ENCODE measurements at regions not wholly inside any gene's neighbourhood (a gene's known extent, or its start where the extent isn't known, plus 50 kb on each side); places are given as distances from the start of the nearest gene placed in this dataset.
"Not testable (repeated sequence)": the region's sequence is repeated elsewhere in the genome, so short reads cannot be mapped to it uniquely, and the experiment has no call there.

DNA sequence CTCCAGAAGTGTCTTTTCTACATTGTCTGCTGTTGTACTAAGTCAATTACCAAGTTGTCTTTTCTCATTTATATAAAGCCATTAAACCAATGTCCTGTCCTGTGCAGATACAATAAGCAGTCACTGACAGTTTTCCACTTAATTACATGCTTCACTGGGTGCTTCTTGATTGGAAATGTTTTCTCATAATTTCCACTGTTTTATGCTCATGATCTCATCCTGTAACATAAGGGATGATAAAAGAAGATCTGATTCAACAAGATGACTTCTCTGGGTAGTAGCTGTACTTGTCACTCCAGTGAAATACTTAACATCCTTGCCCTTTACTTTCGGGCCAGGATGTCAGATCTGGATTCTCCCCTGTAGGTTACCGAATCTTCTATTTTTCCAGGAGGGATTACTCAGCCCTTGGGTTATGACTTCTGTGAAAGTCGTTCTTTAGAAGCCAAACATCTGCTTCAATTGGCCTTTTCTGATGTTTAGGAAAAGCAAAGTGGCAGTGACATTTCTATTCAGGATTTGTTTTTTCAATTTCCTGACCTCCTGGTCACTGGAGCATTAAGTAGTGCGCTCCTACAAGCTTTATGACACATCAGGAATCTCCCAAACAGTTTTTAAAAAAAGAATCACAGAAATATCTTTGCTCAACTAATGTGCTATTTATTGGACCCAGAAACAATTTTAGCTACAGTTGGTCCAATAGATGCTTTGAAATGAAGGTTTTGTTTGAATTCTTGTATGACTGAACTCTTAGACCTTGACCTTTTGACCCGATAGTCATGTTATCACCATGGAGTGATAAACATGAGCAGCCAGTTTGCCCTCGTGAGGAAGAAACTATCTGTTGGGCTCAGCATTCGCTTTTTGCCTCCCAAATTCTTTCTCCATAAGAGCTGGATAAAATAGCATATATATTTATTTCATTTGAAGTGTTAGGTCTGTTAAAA lies 234.5 kb upstream of the SSTR1 start:
- no peak for DNase-seq (ENCODE audit: low read depth in 3 of 3, low spot score in 2 of 3)

DNA sequence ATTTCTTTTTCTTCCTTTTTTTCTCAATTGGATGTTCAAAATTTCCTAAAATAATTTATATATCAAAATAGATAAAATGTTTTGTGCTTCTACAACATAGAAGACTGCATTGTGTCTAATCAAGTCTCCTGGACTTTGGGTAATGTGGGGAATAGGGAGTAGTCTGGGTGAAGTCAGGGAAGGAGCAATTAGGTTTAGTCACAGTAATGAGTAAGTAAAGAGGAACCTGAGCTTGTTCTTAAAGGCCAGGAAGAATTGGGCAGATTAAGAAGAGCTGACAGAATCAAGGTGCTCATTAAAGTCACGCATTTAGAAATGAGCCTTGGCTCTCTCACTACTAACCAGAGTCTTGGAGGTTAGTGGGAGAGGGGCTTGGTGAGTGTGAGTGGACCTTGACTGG lies 233.3 kb upstream of the SSTR1 start:
- no peak for DNase-seq (ENCODE audit: low read depth in 3 of 3, low spot score in 2 of 3)

DNA sequence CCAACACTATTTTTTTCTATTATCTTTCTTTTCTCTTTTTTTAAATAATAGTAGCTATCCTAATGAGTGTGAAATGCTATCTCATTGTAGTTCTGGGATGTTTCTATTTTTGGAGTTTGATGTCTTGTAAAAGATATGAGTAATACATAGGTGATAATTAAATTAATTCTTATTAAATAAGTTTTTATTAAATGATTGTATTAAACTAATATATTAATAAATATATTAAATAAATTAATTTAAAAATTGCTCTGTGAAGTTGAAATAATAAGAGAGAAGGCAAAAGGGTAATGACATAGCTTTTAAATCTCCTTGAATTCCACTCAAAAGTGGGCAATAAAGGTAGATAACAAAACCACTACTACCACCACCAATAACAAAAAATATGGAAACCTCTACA lies 230.2 kb upstream of the SSTR1 start:
- no peak for DNase-seq (ENCODE audit: low read depth in 3 of 3, low spot score in 2 of 3)

DNA sequence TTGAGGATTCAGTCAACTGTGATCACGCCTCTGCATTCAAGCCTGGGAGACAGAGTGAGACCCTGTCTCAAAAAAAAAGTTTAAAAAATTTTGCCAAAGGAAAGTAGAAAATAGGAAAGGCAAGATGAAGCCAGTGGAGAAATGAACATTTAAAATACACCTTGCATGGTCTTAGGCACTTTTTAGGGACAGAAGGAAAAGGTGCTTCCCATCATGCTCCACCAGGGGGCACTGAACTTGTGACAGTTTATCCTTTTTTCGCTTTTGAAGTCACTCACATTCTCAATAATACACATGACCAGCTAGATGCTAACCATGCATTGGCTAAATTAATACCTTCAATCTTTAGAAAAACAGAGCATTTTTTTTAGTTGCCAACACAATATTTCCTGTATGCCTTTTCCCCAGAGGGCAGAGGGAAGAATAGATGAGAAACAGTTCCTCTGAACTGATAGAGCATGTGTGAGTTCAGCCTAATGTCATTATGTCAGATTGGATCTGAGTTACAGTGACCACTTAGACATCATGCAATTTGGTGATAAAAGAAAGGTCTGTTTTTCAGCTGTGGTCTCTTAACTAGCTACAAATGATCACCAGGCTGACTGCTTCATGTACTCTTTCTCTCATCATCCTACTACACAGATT lies 221.8 kb upstream of the SSTR1 start:
- DNase-seq (ENCODE audit: low read depth in 3 of 3, low spot score in 2 of 3): peak in 1 of 3 donors; percentile 17

DNA sequence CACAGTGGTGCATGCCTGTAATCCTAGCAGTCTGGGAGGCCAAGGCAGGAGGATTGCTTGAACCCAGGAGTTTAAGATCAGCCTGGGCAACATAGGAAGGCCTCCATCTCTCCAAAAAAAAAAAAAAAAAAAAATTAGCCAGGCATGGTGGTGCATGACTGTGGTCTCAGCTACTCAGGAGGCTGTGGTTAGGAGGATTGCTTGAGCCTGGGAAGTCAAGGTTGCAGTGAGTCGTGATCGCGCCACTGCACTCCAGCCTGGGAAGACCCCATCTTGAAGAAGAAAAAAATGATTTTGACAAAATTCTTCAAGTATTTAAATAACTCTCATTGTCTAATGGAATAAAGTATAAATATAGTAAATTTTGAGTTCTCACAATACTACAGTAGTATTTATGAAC lies 219.2 kb upstream of the SSTR1 start:
- DNase-seq (ENCODE audit: low read depth in 3 of 3, low spot score in 2 of 3): no peak

DNA sequence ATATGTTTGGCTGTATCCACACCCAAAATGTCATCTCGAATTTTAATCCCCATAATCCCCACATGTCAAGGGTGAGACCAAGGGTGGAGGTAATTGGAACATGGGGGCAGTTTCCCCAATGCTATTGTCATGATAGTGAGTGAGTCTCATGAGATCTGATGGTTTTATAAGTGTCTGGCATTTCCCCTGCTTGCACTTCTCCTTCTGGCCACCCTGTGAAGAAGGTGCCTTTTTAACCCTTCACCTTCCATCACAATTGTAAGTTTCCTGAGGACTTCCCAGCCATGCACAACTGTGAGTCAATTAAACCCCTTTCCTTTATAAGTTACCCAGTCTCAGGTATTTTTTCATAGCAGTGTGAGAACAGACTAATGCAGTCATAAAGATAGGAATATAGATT lies 216.7 kb upstream of the SSTR1 start:
- DNase-seq (ENCODE audit: low read depth in 3 of 3, low spot score in 2 of 3): no peak

DNA sequence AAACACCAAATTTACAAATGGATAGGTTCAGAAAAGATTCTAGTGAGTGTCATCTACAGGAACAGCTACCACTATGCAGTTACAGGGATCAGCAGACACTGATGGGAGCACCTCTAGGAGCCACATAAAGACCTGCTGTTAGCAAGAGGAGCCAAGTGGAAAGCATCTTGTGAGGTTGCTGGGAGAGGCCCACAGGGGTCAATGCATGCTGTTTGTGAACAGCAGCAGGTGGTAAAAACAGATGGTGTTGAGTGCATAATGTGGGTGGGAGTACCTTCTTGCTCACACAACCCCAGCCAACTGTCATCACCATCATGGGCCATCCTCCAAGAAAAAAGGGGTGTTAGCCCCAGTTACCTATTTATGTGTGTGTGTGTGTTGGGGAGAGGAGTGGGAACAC lies 215.2 kb upstream of the SSTR1 start:
- no peak for DNase-seq (ENCODE audit: low read depth in 3 of 3, low spot score in 2 of 3)

DNA sequence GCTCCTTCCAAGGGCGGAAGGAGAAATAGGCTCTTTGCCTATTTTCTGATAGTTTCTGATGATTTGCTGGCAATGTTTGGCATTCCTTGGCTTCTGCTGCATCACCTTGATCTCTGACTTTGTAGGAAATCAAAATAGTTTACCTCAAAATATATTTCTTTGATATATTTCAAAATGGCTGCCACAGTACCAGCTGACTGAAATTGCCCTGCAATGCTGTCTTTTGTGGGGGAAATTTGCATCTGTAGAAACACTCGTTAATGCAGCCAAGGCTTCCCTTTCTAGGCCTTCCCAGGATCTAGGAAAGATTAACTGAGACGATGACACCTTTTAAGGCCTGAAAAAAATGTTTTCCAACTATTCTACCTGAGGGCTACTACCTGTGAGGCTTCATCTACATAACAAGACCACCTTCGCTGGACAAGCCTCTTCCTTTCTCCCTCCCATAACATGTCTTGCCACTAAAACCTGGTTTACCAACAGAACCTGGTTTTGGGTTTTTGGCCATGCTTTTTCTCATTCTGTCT lies 212.8 kb upstream of the SSTR1 start:
- no peak for DNase-seq (ENCODE audit: low read depth in 3 of 3, low spot score in 2 of 3)

DNA sequence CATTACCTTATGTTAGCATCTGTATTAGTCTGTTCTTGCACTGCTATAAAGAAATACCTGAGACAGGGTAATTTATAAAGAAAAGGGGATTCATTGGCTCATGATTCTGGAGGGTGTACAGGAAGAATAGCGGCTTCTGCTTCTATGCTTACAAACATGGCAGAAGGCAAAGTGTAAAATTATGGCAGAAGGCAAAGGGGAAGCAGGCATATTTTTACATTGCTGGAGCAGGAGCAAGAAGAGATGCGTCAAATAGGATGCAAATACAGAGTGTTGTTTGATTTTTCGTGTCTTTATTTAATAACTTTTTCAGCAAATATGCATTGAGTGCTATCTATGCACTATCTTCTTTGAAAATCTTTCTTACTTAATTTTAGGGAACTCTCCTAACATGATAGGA lies 210.7 kb upstream of the SSTR1 start:
- DNase-seq (ENCODE audit: low read depth in 3 of 3, low spot score in 2 of 3): no peak

DNA sequence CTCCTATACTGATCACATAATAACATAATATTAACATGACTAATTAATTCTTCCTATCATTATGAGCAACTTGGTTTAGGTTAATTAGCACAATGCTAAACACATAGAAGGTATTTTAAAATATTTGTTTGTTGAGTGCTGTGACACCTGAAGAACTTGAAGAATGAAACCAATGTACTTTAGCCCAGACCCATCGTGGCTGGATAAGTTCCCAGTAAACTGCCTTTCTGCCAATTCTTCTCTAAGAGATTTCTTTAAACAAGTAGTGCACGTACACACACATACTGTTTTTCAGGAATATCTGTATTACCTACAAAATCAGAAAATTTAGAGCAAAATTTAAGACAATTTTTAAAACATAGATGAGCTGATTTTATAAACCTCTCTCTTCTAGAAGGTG lies 207.4 kb upstream of the SSTR1 start:
- no peak for DNase-seq (ENCODE audit: low read depth in 3 of 3, low spot score in 2 of 3)

DNA sequence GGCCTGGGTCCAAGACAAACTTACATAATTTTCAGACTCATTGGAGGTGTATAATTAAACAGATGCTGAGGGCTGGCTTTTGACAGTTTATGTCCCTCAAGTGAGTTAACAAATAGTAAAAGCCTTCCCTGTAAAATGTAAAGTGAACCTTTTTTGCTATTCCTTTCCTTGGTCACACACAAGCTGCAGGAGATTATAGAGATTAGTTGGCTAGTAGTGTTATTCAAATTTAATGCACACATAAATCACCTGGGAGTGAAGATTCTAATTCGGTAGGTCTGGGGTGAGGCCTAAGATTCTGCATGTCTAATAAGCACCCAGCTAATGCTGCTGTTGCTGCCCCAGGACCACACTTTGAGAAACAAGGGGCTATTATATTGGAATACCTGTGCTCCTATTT lies 206.2 kb upstream of the SSTR1 start:
- no peak for DNase-seq (ENCODE audit: low read depth in 3 of 3, low spot score in 2 of 3)

DNA sequence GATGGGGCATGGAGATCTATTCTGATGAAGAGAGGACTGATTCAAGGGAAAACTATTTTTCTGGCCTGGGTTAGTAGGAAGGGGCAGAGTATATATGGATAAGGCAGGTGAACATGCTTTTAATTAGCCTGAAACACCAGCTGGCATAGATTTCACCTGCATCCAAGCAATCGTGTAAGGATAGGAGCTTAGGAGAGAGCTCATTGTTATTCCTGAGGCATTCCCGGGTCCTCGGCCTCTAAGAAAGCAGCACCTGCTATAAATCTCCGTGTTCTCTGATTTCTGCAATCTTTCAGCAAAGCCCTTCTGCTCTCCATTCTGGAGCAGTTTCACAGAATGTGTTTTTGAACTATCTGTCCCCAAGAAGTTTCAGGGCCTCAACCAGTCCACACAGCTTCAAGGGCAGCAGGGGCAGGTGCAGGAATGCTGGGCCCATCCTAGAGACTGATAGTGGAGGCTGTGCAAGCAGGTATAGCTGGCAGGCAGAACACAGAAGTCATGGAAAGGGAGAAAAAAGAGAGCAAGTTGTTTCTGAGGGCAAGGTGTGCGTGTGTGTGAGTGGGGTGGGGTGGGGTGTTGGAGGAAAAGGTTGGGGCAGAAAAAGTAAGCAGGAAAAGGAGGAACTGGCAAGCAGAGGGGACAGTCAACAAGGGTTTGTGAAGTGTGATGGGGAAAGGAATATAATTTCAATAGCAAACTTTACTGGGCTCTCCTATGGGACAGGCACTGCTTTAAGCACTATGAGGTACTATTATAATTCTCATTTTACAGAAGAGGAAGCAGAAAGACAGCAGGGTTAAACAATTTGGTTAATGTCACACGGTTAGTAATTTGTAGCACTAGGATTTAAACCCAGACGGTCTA lies 203.7 kb upstream of the SSTR1 start:
- DNase-seq (ENCODE audit: low read depth in 3 of 3, low spot score in 2 of 3): no peak

DNA sequence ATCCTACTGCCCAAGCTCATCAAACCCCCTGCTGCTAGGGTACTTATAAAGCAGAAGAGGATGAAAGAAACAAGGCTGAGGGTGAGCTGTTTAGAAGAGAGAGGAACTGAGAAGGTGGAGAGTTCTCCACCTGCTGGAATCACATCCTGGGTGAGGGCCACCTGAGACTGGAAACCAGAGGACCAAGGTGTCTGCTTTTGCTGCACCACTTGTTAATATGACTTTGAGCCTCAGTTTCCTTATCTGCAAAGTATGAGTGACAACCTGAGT lies 203.2 kb upstream of the SSTR1 start:
- DNase-seq (ENCODE audit: low read depth in 3 of 3, low spot score in 2 of 3): no peak

DNA sequence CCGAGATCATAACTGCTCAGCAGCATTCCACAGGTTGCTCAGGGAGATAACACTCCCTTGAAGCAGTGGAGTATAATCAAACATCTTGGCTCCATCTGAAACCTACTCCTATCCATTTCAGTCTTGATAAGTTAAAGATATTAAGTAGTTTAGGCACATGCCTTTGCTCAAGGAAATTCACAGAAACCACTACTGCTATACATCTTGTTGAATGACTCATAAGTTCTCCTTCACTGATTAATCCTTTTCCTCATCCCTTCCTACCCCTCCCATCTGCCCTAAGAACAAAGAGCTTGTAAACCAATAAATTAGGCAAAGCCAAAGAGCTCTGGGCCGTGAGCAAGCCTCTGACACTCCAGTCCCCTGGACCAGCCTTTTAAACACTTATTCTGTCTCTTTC lies 196.5 kb upstream of the SSTR1 start:
- not testable (repeated sequence) for DNase-seq (ENCODE audit: low read depth in 3 of 3, low spot score in 2 of 3)

DNA sequence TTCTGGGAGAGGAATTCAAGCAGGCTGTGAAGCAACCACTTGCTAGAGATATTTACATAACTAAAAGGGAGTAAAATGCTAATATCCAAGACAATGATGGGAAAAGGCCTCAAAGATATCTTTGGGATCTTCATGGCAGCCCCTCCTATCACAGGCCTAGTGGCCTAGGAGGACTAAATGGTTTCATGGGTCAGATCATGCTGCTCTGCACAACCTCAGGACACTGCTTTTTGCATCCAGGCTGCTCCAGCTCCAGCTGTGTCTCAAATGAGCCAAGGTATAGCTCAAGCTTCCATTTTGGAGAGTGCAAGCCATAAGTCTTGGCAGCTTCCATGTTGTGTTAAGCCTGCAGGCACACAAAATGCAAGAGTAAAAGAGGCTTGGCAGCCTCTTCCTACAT lies 195.6 kb upstream of the SSTR1 start:
- DNase-seq (ENCODE audit: low read depth in 3 of 3, low spot score in 2 of 3): no peak

DNA sequence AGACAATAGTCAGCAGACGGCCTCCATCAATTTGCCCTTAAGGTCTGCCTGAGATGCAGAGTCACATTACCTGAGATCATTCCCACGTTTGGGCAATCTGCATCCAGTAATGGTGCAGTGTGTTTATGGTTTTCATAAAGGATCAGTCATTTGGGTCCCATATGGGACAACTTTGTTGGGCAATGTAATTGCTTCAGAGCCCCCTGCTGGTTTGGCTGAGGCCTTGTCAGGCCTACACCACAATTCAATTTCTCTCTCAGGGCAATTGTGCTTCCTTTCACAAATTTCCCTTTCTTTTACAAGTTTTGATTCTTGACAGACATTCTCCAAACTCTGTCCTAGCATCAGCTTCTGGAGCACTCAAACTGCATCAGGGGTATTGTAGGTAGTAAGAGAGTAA lies 191.2 kb upstream of the SSTR1 start:
- DNase-seq (ENCODE audit: low read depth in 3 of 3, low spot score in 2 of 3): no peak

DNA sequence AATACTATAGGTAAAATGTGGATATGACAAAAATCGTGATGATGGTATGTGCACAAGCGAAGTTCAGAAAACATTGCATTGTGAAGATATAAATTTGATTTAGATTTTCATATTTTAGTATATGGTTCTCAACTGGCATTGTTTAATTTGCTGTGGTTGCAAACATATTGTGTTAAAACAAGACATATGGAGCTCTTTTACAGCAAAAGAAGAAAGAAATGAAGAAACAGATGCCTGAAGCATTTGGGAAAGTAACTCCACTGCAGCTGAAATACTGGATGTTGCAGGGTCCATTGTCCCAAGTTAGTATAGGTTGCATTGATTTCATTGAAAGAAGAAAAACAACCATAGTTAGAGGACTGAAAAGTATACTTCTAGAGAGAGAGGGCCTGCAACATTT lies 185.8 kb upstream of the SSTR1 start:
- no peak for DNase-seq (ENCODE audit: low read depth in 3 of 3, low spot score in 2 of 3)

DNA sequence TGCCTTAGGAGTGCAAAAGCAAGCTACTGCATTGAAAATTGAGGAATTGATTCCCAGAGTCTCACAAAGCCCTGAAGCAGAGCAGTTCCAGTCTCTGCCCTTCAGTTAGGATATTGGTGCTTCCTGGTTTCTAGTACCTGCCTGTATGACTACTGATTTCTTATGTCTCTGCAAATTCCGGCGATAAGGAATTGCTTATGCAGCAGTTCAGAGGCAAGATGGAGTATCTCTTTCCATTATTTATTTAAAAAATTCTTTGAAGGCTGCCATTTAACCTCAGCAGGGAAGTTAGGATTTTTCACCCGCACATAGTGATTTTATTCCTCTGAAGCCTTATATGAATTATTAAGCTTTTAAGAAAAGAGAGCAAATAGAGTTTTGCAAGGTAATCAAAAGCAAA lies 184.9 kb upstream of the SSTR1 start:
- DNase-seq (ENCODE audit: low read depth in 3 of 3, low spot score in 2 of 3): no peak

DNA sequence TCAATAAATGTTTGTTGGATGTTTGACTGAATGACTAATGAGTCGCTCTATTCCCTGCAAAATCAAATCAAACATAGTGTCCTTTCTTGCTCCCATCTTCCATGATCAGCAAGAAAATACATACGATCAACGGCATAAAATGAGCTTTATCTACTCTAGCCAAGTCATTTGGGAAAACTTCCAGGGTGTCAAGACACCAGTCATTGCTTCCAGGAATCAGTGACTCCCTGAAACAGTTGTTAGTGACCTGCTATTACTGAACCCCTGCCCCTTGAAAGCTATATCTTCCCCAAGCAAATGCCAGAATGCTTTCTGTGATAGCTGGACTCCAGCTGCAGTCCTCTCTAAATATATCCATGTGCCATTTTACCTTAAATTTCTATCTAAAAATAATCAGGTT lies 169.5 kb upstream of the SSTR1 start:
- no peak for DNase-seq (ENCODE audit: low read depth in 3 of 3, low spot score in 2 of 3)

DNA sequence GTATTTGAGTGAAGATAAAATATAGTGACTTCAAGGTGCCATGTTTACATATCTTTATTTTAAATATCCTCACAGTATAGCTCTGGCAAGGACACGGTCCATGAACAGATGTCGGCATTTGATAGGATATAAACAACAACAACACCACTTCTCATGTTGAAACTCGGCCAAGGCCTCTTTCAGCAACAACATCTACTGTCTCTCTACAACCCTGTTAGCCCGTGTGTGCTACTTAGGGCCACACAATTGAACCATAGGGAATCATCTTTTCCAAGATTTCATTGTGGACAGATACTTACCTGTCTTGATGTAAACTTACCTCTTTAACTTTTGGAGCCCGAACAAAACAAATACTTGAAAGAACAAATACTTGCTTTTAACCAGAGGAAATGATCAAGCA lies 168.7 kb upstream of the SSTR1 start:
- DNase-seq (ENCODE audit: low read depth in 3 of 3, low spot score in 2 of 3): no peak

DNA sequence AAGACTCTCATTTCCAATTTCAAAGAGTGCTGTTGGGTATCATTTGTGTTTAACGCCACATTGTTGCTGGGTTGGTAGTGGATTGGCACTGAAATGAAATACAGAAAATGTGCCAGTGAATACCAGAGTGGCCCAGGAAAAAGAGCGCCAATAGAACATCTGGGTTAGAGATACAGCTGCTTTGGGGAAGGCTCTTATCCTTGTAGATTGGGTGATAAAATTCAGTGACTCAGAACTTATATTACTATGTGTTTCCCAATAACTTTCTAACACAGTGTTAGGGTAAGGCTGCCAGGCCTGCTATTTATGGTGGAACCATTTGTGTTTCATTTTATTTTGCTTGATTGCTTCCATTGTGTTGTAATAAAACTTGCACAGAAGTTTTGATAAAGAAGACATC lies 168.2 kb upstream of the SSTR1 start:
- DNase-seq (ENCODE audit: low read depth in 3 of 3, low spot score in 2 of 3): no peak

Measured in right renal cortex interstitium (tissue), 3 donors.